Prostate gland (tissue), 2 donors: ENCODE measurements at regions not wholly inside any gene's neighbourhood (a gene's known extent, or its start where the extent isn't known, plus 50 kb on each side); places are given as distances from the start of the nearest gene placed in this dataset.

ENCODE experiments used
- CTCF ChIP-seq, 4 experiments: fragments of 200-600 bp in 2 of 4; fragments of 450-650 bp in 2 of 4; sonication (generic) in 2 of 4; IDR thresholded peaks; 1 replicate in 3 of 4; 2 replicates in 1 of 4; pipeline ENCODE4 v1.5.1; 2016 to 2019; ENCODE audit warnings: antibody characterized with exemption in 4 of 4, mild to moderate bottlenecking in 2 of 4, moderate library complexity in 2 of 4
- POLR2A ChIP-seq: fragments of 450-650 bp; IDR thresholded peaks from one replicate; pipeline ENCODE4 v1.6.1; 2016; ENCODE audit warnings: antibody characterized with exemption, mild to moderate bottlenecking

GRCh38 chr21:27505516-27505915 lies 538.6 kb upstream of the ADAMTS5 start:
- TF ChIP-seq POLR2A, result no peak
- TF ChIP-seq CTCF (IDR thresholded peaks at IDR 0.05), result no peak
